GM12801 (cell line): ENCODE measurements at regions not wholly inside any gene's neighbourhood (a gene's known extent, or its start where the extent isn't known, plus 50 kb on each side); places are given as distances from the start of the nearest gene placed in this dataset.

ENCODE experiments used
- CTCF ChIP-seq: IDR thresholded peaks from one replicate; pipeline ENCODE4 v1.5.1; 2011; ENCODE audit warnings: control low read depth; ENCODE audit not compliant: insufficient read length; ENCODE audit errors: extremely low read depth

GRCh38 chr6:138571181-138571580, 71.9 kb upstream of the NHSL1 start:
- TF ChIP-seq CTCF: no peak

DNA sequence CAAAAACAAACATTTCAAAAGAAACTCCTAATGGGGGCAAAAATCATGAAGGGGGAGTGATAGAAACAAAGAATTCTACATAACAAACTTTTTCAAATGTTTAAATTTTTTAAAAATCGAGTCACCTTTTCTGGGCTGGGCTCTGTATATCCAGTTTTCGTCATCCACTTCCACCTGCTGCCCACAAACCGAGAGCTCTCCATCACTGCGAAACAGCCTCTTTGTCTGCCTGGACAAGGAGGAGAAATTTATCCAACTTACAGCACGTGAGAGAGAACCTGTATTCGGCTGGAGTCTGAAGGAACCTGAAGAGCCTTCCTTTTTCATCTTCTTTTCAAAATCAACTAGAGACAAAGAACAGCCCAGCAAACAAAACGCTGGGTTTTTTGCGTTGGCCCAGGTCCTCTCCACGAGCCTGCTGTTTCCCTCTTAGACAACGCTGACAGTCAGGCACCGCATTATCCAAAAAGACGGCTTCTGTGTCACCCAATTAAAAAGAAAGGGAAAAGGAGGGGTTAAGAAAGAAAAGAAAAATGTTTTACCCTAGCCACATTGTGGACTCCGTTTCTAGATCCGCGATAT, 72.4 kb upstream of the NHSL1 start:
- TF ChIP-seq CTCF: no peak

- TF ChIP-seq CTCF: no peak
Measured at GRCh38 chr6:138572167-138572875, 73.0 kb upstream of the NHSL1 start.

DNA sequence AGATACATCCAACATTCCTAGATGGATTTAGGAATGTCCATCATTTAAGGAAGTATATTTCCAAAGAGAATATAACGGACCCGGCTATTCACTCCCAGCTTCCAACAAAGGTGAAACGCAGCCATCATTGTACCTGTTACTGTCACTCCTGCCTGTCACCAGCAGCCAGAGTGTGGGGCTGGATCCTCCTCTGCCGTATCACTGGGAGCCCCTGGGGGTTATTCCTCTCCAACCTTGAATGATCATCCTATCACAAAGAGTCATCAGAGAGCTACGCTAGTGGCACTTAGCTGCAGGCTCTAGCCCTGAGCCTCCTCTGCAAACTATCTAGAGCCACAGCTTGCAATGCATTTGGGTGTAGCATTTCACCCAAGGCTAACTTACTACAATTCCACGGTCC, 73.6 kb upstream of the NHSL1 start:
- no peak for TF ChIP-seq CTCF

- TF ChIP-seq CTCF: no peak
Measured at GRCh38 chr6:138575257-138575656, 76.0 kb upstream of the NHSL1 start.

DNA sequence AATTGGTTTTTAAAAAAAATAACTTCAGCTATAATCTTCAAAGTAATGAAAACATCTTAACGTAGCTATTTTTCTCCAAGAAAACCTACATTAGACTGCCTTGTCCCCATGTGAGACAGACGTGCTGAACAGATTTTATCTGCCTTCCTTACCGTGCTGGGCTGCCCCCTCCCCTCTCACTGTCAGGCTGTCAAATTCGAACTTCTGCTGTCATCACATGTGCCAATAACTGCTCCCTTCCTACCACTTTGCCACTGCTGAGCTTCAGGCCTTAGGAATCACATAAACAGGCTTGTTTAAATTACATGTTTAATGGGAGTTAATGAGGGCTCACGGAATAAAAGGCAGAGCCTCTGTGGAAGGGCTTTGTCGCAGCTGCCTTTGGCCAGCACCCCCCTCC, 77.0 kb upstream of the NHSL1 start:
- no peak for TF ChIP-seq CTCF

DNA sequence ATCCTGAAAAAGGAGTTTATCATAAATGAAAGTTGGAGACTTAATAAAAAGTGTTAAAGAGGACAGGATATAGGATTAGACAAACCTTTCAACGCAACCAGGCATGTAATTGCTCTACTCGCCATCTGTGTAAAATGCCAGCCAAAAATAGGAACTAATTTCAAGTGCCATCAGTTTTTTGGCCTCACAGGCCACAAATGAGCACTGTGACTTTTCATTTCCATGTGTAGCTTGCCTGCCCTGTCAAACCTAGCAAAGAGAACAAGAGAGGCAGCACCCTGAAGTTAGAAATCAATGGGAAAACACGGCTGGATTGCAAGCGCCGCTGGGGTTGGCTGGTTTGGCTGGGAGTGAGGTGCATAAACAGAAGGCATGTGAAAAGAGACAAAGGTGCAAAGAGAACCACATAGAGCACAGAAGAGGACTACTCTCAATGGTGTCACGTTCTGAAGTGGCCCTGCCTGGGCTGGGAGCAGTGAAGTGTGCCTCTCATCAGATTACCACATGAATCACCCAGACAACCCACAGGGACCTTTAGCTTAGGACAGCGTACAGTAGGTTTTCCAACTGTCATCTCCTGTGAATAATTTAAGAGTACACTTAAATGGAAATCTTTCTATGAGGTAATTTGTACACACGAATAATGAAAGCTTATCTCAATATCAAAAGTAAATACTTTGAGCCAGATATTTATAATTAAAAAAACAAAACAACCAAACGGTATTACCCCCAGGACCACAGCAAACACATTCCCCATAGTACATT, 78.0 kb upstream of the NHSL1 start:
- no peak for TF ChIP-seq CTCF
